NCI-H2196 treated with DMSO at 0.1 percent for 48 hours (cell line): ENCODE measurements at regions not wholly inside any gene's neighbourhood (a gene's known extent, or its start where the extent isn't known, plus 50 kb on each side); places are given as distances from the start of the nearest gene placed in this dataset.

Experiments
- DNase-seq: peaks from one replicate; lab custom pipeline; 2025; ENCODE audit not compliant: unreplicated experiment; lab: John Stamatoyannopoulos, UW

DNA sequence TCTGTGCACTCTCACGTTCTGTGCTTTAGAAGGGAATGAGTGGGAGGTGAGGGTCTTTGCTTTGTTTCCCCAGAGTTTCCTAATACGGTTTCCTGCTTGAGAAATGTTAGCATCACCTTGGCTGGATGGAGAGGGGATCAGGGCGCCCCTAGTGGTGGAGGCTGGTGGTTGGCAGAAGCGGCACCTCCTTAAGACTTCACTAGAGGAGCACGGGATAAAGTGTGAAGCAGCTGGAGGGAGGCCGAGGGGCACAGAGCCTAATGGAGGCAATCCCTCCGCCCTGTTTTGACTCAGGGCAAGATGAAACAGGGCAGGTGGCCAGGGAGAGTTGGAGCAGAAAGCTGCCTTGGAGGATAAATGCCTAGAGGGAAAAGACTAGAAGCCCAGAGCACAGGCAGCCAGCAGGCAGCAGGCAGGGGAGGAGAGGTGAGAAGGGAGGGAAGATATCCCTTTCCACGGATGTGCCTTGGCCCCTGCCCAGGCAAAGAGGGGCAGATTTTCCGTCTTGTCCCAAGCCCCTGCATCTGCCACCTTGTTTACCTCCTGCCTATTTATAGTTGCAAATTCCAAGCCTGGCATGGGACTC is 56.0 kb upstream of the BTRC start:
- no peak for DNase-seq

GRCh38 chr10:101299211-101299610 is 54.8 kb upstream of the BTRC start:
- DNase-seq, result no peak

GRCh38 chr10:101301111-101301731 is 52.7 kb upstream of the BTRC start:
- DNase-seq, result no peak

DNA sequence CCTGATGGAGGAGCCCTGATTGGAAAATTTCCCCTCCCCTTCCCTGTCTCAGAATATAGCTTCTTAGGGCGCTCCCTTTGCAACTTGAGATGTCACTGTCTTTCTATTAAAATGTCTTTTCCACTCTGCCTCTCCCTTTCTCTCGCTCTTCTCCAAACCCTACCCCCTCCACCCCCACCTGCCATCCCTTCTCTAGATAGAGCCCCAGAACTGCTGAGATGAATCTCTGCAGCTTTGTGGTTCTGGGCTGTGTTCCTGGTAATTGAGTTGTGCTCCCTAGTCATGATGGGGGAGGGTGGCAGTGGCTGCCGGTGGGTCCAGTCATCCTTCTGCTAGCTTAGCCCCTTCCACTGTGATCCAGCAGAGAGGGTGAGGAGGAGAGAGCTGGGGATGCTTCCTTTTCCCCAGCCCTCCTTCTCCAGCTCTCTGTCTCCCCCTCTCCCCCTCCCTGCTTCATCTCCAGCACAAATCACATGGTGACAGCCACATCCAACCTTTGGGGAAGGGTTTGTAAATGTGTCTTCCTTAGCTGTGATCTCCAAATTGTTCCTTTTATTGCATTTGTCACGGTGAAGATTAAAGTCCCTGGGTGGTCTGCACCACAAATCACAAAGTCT is 50.8 kb upstream of the BTRC start:
- no peak for DNase-seq
